ENCODE measurements at regions not wholly inside any gene's neighbourhood (a gene's known extent, or its start where the extent isn't known, plus 50 kb on each side); places are given as distances from the start of the nearest gene placed in this dataset.

DNA sequence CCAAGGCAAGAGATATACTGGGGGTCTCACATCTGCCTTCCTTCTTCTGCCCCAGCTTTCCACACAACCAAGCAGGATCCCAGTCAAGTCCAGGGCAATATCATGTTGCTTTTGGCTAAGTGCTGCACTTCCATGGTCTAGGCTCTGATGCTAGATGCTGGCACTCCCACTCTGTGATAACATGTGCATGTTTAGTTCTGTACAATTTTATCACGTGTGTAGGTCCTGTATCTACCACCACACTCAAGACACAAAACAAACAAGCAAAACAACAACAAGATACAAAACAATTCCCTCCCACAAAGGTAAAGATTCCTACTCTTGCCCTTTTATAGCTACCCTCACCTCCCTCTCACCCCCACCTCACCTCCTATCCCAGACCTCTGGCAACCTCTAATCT is 105.6 kb upstream of the HABP2 start:
- TF ChIP-seq ETV5 (CRISPR knock-in tag; IDR thresholded peaks at IDR 0.05; ENCODE audit: low read depth) (no peak), HNRNPUL1 (IDR thresholded peaks at IDR 0.05; ENCODE audit: low read length) (no peak), ZNF507 (tag; conservative IDR thresholded peaks at IDR 0.05) (no peak), ZNF76 (CRISPR knock-in tag; IDR thresholded peaks at IDR 0.05; ENCODE audit: borderline replicate concordance) (no peak), CBX5 (IDR thresholded peaks at IDR 0.05; ENCODE audit: borderline replicate concordance, low read depth) (no peak), ZNF274 (IDR thresholded peaks at IDR 0.05; ENCODE audit: borderline replicate concordance, low read depth, low read length) (no peak), SRF (CRISPR knock-in tag; IDR thresholded peaks at IDR 0.05) (no peak), NONO (IDR thresholded peaks at IDR 0.05; ENCODE audit: low read depth in 2 of 2, low read length in 1 of 2) (no peak)
- TF ChIP-seq, protein P1, sequence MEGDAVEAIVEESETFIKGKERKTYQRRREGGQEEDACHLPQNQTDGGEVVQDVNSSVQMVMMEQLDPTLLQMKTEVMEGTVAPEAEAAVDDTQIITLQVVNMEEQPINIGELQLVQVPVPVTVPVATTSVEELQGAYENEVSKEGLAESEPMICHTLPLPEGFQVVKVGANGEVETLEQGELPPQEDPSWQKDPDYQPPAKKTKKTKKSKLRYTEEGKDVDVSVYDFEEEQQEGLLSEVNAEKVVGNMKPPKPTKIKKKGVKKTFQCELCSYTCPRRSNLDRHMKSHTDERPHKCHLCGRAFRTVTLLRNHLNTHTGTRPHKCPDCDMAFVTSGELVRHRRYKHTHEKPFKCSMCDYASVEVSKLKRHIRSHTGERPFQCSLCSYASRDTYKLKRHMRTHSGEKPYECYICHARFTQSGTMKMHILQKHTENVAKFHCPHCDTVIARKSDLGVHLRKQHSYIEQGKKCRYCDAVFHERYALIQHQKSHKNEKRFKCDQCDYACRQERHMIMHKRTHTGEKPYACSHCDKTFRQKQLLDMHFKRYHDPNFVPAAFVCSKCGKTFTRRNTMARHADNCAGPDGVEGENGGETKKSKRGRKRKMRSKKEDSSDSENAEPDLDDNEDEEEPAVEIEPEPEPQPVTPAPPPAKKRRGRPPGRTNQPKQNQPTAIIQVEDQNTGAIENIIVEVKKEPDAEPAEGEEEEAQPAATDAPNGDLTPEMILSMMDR (IDR thresholded peaks at IDR 0.05 in 2 of 3, conservative IDR thresholded peaks at IDR 0.05 in 1 of 3; ENCODE audit: insufficient read depth in 2 of 3, low read depth in 1 of 3, low read length in 3 of 3), result no peak
- TF ChIP-seq, protein P2, sequence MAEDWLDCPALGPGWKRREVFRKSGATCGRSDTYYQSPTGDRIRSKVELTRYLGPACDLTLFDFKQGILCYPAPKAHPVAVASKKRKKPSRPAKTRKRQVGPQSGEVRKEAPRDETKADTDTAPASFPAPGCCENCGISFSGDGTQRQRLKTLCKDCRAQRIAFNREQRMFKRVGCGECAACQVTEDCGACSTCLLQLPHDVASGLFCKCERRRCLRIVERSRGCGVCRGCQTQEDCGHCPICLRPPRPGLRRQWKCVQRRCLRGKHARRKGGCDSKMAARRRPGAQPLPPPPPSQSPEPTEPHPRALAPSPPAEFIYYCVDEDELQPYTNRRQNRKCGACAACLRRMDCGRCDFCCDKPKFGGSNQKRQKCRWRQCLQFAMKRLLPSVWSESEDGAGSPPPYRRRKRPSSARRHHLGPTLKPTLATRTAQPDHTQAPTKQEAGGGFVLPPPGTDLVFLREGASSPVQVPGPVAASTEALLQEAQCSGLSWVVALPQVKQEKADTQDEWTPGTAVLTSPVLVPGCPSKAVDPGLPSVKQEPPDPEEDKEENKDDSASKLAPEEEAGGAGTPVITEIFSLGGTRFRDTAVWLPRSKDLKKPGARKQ (CRISPR knock-in tag; IDR thresholded peaks at IDR 0.05), result no peak
- TF ChIP-seq, protein P3, sequence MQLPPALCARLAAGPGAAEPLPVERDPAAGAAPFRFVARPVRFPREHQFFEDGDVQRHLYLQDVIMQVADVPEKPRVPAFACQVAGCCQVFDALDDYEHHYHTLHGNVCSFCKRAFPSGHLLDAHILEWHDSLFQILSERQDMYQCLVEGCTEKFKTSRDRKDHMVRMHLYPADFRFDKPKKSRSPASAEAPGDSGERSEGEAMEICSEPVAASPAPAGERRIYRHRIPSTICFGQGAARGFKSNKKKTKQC (CRISPR knock-in tag; IDR thresholded peaks at IDR 0.05), result no peak

All from K562 (cell line).